Activated CD8-positive, alpha-beta memory T cell treated with anti-CD3 and anti-CD28 coated beads for 36 hours (primary cell): ENCODE measurements at regions not wholly inside any gene's neighbourhood (a gene's known extent, or its start where the extent isn't known, plus 50 kb on each side); places are given as distances from the start of the nearest gene placed in this dataset.

Experiments
- CTCF ChIA-PET: fragments of 350-600 bp; sonication (Branson Sonifier 250); formaldehyde crosslinking; loops from one replicate; lab custom pipeline; 2021; ENCODE audit warnings: antibody characterized with exemption; lab: Charles Lee
- POLR2A ChIA-PET: fragments of 350-600 bp; sonication (Branson Sonifier 250); formaldehyde crosslinking; loops from one replicate; lab custom pipeline; 2021; ENCODE audit warnings: antibody characterized with exemption; lab: Charles Lee

GRCh38 chr16:48013491-48013901 lies 142.3 kb downstream of the ABCC12 start:
- POLR2A ChIA-PET = no interaction called here
- CTCF ChIA-PET = interaction anchor here (0.7 kb wide), 1 partner anchor 374 kb away, joined by 3 read pairs; no protein-coding TSS in a partner anchor

GRCh38 chr16:48011878-48012658 lies 143.7 kb downstream of the ABCC12 start:
- ChIA-PET CTCF (no interaction called here), POLR2A (no interaction called here)

- POLR2A ChIA-PET = no interaction called here
Observed at GRCh38 chr16:48011466-48011865, 144.3 kb downstream of the ABCC12 start.

GRCh38 chr16:48008011-48008525 lies 147.7 kb downstream of the ABCC12 start:
- POLR2A ChIA-PET = no interaction called here

More at GRCh38 chr16:48011466-48011865, 144.3 kb downstream of the ABCC12 start:
- CTCF ChIA-PET = no interaction called here

GRCh38 chr16:48004141-48004695 lies 151.6 kb downstream of the ABCC12 start:
- ChIA-PET CTCF (no interaction called here), POLR2A (no interaction called here)

More at GRCh38 chr16:48008011-48008525, 147.7 kb downstream of the ABCC12 start:
- CTCF ChIA-PET = no interaction called here

- ChIA-PET POLR2A (no interaction called here), CTCF (no interaction called here)
Observed at GRCh38 chr16:48003206-48003907, 152.4 kb downstream of the ABCC12 start.

GRCh38 chr16:48001324-48001895 lies 154.4 kb downstream of the ABCC12 start:
- ChIA-PET CTCF (no interaction called here), POLR2A (no interaction called here)

GRCh38 chr16:48000622-48001021 lies 155.2 kb downstream of the ABCC12 start:
- ChIA-PET CTCF (no interaction called here), POLR2A (no interaction called here)

GRCh38 chr16:47999595-47999994 lies 156.2 kb downstream of the ABCC12 start:
- ChIA-PET CTCF (no interaction called here), POLR2A (no interaction called here)

GRCh38 chr16:47995354-47995753 lies 160.4 kb downstream of the ABCC12 start:
- ChIA-PET POLR2A (no interaction called here), CTCF (no interaction called here)

- ChIA-PET CTCF (no interaction called here), POLR2A (no interaction called here)
Observed at GRCh38 chr16:47991491-47991890, 164.3 kb downstream of the ABCC12 start.

- POLR2A ChIA-PET = no interaction called here
- CTCF ChIA-PET = no interaction called here
Observed at GRCh38 chr16:47990676-47991075, 165.1 kb downstream of the ABCC12 start.

- POLR2A ChIA-PET = no interaction called here
- CTCF ChIA-PET = no interaction called here
Observed at GRCh38 chr16:47987136-47987535, 168.7 kb downstream of the ABCC12 start.

GRCh38 chr16:47986031-47986430 lies 169.8 kb downstream of the ABCC12 start:
- ChIA-PET CTCF (no interaction called here), POLR2A (no interaction called here)

GRCh38 chr16:47984669-47985068 lies 171.1 kb downstream of the ABCC12 start:
- POLR2A ChIA-PET = no interaction called here
- CTCF ChIA-PET = no interaction called here

- CTCF ChIA-PET = no interaction called here
- POLR2A ChIA-PET = no interaction called here
Observed at GRCh38 chr16:47983999-47984580, 171.7 kb downstream of the ABCC12 start.

GRCh38 chr16:47980212-47980611 lies 175.6 kb downstream of the ABCC12 start:
- ChIA-PET POLR2A (no interaction called here), CTCF (no interaction called here)

- POLR2A ChIA-PET = no interaction called here
- CTCF ChIA-PET = no interaction called here
Observed at GRCh38 chr16:47979616-47980182, 176.1 kb downstream of the ABCC12 start.

GRCh38 chr16:47979164-47979520 lies 176.7 kb downstream of the ABCC12 start:
- ChIA-PET CTCF (no interaction called here), POLR2A (no interaction called here)
